ENCODE measurements at regions not wholly inside any gene's neighbourhood (a gene's known extent, or its start where the extent isn't known, plus 50 kb on each side); places are given as distances from the start of the nearest gene placed in this dataset.
"Not testable (repeated sequence)": the region's sequence is repeated elsewhere in the genome, so short reads cannot be mapped to it uniquely, and the experiment has no call there.

- no peak for DNase-seq
These were observed 1202.9 kb upstream of the CELF4 start for GRCh38 chr18:38768504-38768903.

- DNase-seq: no peak
These were observed 1193.9 kb upstream of the CELF4 start for GRCh38 chr18:38759457-38759856.

- DNase-seq: no peak
These were observed 1190.8 kb upstream of the CELF4 start for GRCh38 chr18:38756436-38756835.

GRCh38 chr18:38752430-38752829 lies 1186.8 kb upstream of the CELF4 start:
- DNase-seq: no peak

- no peak for DNase-seq
These were observed 1186.3 kb upstream of the CELF4 start for GRCh38 chr18:38751898-38752297.

- DNase-seq: no peak
These were observed 1185.6 kb upstream of the CELF4 start for GRCh38 chr18:38751211-38751610.

- no peak for DNase-seq
These were observed 1185.2 kb upstream of the CELF4 start for GRCh38 chr18:38750751-38751150.

- no peak for DNase-seq
These were observed 1181.6 kb upstream of the CELF4 start for GRCh38 chr18:38747153-38747552.

- DNase-seq: not testable (repeated sequence)
These were observed 1154.6 kb upstream of the CELF4 start for GRCh38 chr18:38720181-38720580.

- DNase-seq: no peak
These were observed 1152.8 kb upstream of the CELF4 start for GRCh38 chr18:38718365-38718901.

- no peak for DNase-seq
These were observed 1143.5 kb upstream of the CELF4 start for GRCh38 chr18:38709122-38709521.

GRCh38 chr18:38706373-38706772 lies 1140.8 kb upstream of the CELF4 start:
- DNase-seq: no peak

- DNase-seq: no peak
These were observed 1132.5 kb upstream of the CELF4 start for GRCh38 chr18:38698088-38698487.

GRCh38 chr18:38695559-38696280 lies 1130.1 kb upstream of the CELF4 start:
- DNase-seq: no peak

- no peak for DNase-seq
These were observed 1127.5 kb upstream of the CELF4 start for GRCh38 chr18:38693104-38693503.

- DNase-seq: no peak
These were observed 1125.0 kb upstream of the CELF4 start for GRCh38 chr18:38690626-38691025.

GRCh38 chr18:38688416-38688815 lies 1122.8 kb upstream of the CELF4 start:
- DNase-seq: no peak

- no peak for DNase-seq
These were observed 1104.9 kb upstream of the CELF4 start for GRCh38 chr18:38670486-38670885.

GRCh38 chr18:38664929-38665328 lies 1099.3 kb upstream of the CELF4 start:
- no peak for DNase-seq

GRCh38 chr18:38663682-38664081 lies 1098.1 kb upstream of the CELF4 start:
- DNase-seq: no peak

GRCh38 chr18:38663270-38663669 lies 1097.7 kb upstream of the CELF4 start:
- DNase-seq: no peak

GRCh38 chr18:38654946-38655345 lies 1089.3 kb upstream of the CELF4 start:
- DNase-seq: no peak

GRCh38 chr18:38651736-38652135 lies 1086.1 kb upstream of the CELF4 start:
- DNase-seq: no peak

GRCh38 chr18:38648179-38648578 lies 1082.6 kb upstream of the CELF4 start:
- DNase-seq: no peak

GRCh38 chr18:38646296-38646695 lies 1080.7 kb upstream of the CELF4 start:
- DNase-seq: no peak
